ENCODE measurements at regions not wholly inside any gene's neighbourhood (a gene's known extent, or its start where the extent isn't known, plus 50 kb on each side); places are given as distances from the start of the nearest gene placed in this dataset.
A peak's percentile ranks its signal among the peaks of the same experiment; 100 is the strongest.
"Not testable (repeated sequence)": the region's sequence is repeated elsewhere in the genome, so short reads cannot be mapped to it uniquely, and the experiment has no call there.

GRCh38 chrX:129262912-129263311 lies 260.4 kb downstream of the SMARCA1 start:
- no peak for DNase-seq (ENCODE audit: low spot score)
- H3K9me3 ChIP-seq (ENCODE audit: low read depth) = peaks cover 6% of the 10 kb centered on the region
- H3K4me3 ChIP-seq = no peak overlapping the region
- Mint-ChIP-seq H3K36me3 (no peaks in the 10 kb centered on the region), H3K9me3 (peaks cover 2% of the 10 kb centered on the region), H3K27ac (no peak overlapping the region), H3K4me1 (no peaks in the 10 kb centered on the region), H3K4me3 (no peak overlapping the region), H3K27me3 (ENCODE audit: insufficient read depth, low read depth) (no peaks in the 10 kb centered on the region)
- no peak overlapping the region for H3K9ac ChIP-seq
- no peaks in the 10 kb centered on the region for H3K4me1 ChIP-seq
- no peaks in the 10 kb centered on the region for H3K36me3 ChIP-seq
- H4K20me1 ChIP-seq (ENCODE audit: low read depth) = no peaks in the 10 kb centered on the region
- H3F3A ChIP-seq (ENCODE audit: low read depth) = no peaks in the 10 kb centered on the region
- no peak overlapping the region for H3K4me2 ChIP-seq
- no peak overlapping the region for H3K27ac ChIP-seq
- no peak overlapping the region for H2AFZ ChIP-seq (replicated peaks)
- no peaks in the 10 kb centered on the region for H3K27me3 ChIP-seq
- no peaks in the 10 kb centered on the region for H3K79me2 ChIP-seq (ENCODE audit: low read depth)
- TF ChIP-seq CTCF (IDR thresholded peaks at IDR 0.05) = no peak
- no peak for TF ChIP-seq EZH2 (IDR thresholded peaks at IDR 0.05)
- TF ChIP-seq EZH2phosphoT487 (IDR thresholded peaks at IDR 0.05) = no peak

GRCh38 chrX:129255516-129255915 lies 267.8 kb downstream of the SMARCA1 start:
- not testable (repeated sequence) for H3K36me3 ChIP-seq; H3K4me3 ChIP-seq; H3K27me3 Mint-ChIP-seq (ENCODE audit: insufficient read depth, low read depth); DNase-seq (ENCODE audit: low spot score); H3K36me3 Mint-ChIP-seq; H3K9me3 ChIP-seq (ENCODE audit: low read depth); H3K4me1 ChIP-seq; H3K27me3 ChIP-seq; H3K4me2 ChIP-seq; H3K27ac Mint-ChIP-seq; H3K4me3 Mint-ChIP-seq; H3K9me3 Mint-ChIP-seq; H4K20me1 ChIP-seq (ENCODE audit: low read depth); H3K4me1 Mint-ChIP-seq; H3K27ac ChIP-seq; H2AFZ ChIP-seq (replicated peaks); H3K79me2 ChIP-seq (ENCODE audit: low read depth); H3F3A ChIP-seq (ENCODE audit: low read depth); H3K9ac ChIP-seq
- peak; percentile 9 for TF ChIP-seq CTCF (IDR thresholded peaks at IDR 0.05)

- Histone ChIP-seq H3K36me3 (no peaks in the 10 kb centered on the region), H4K20me1 (ENCODE audit: low read depth) (no peaks in the 10 kb centered on the region), H3K4me3 (no peak overlapping the region), H3F3A (ENCODE audit: low read depth) (no peaks in the 10 kb centered on the region), H3K9me3 (ENCODE audit: low read depth) (no peaks in the 10 kb centered on the region), H3K4me1 (no peaks in the 10 kb centered on the region), H3K27ac (no peak overlapping the region), H3K79me2 (ENCODE audit: low read depth) (no peaks in the 10 kb centered on the region), H2AFZ (replicated peaks) (no peak overlapping the region), H3K4me2 (no peak overlapping the region), H3K9ac (no peak overlapping the region), H3K27me3 (no peaks in the 10 kb centered on the region)
- no peak overlapping the region for H3K4me3 Mint-ChIP-seq
- H3K9me3 Mint-ChIP-seq = peaks cover 4% of the 10 kb centered on the region
- H3K27me3 Mint-ChIP-seq (ENCODE audit: insufficient read depth, low read depth) = peaks cover 2% of the 10 kb centered on the region
- H3K4me1 Mint-ChIP-seq = peaks cover 5% of the 10 kb centered on the region
- no peaks in the 10 kb centered on the region for H3K36me3 Mint-ChIP-seq
- DNase-seq (ENCODE audit: low spot score) = no peak
- no peak for TF ChIP-seq CTCF (IDR thresholded peaks at IDR 0.05)
- no peak for TF ChIP-seq EZH2 (IDR thresholded peaks at IDR 0.05)
- TF ChIP-seq EZH2phosphoT487 (IDR thresholded peaks at IDR 0.05) = no peak
- H3K27ac Mint-ChIP-seq = no peak overlapping the region
Measured at GRCh38 chrX:129249563-129249962, 273.7 kb downstream of the SMARCA1 start.

GRCh38 chrX:129247642-129248041 lies 275.6 kb downstream of the SMARCA1 start:
- Mint-ChIP-seq H3K9me3 (peaks cover 11% of the 10 kb centered on the region), H3K4me1 (peaks cover 5% of the 10 kb centered on the region), H3K27me3 (ENCODE audit: insufficient read depth, low read depth) (peaks cover 2% of the 10 kb centered on the region), H3K36me3 (no peaks in the 10 kb centered on the region), H3K27ac (no peak overlapping the region), H3K4me3 (no peak overlapping the region)
- Histone ChIP-seq H3K79me2 (ENCODE audit: low read depth) (no peaks in the 10 kb centered on the region), H3K36me3 (no peaks in the 10 kb centered on the region), H3K9ac (no peak overlapping the region), H3K4me2 (no peak overlapping the region), H3K4me1 (no peaks in the 10 kb centered on the region), H3K27ac (no peak overlapping the region), H3K9me3 (ENCODE audit: low read depth) (no peaks in the 10 kb centered on the region), H3K27me3 (no peaks in the 10 kb centered on the region), H2AFZ (replicated peaks) (no peak overlapping the region), H3K4me3 (no peak overlapping the region), H4K20me1 (ENCODE audit: low read depth) (no peaks in the 10 kb centered on the region), H3F3A (ENCODE audit: low read depth) (no peaks in the 10 kb centered on the region)
- TF ChIP-seq CTCF (IDR thresholded peaks at IDR 0.05) (no peak), EZH2phosphoT487 (IDR thresholded peaks at IDR 0.05) (no peak), EZH2 (IDR thresholded peaks at IDR 0.05) (no peak)
- DNase-seq (ENCODE audit: low spot score) = no peak
